Mesendoderm (in vitro differentiated cells): ENCODE measurements at regions not wholly inside any gene's neighbourhood (a gene's known extent, or its start where the extent isn't known, plus 50 kb on each side); places are given as distances from the start of the nearest gene placed in this dataset.

Experiments used
- DNase-seq: peaks from one replicate; pipeline ENCODE4 v3.0.0; 2013
- H2AK5ac ChIP-seq: 2 replicates; pipeline ENCODE4 v1.6.1; 2013; ENCODE audit warnings: low read length, inconsistent platforms
- H2BK120ac ChIP-seq: 2 replicates; pipeline ENCODE4 v1.6.1; 2013; ENCODE audit warnings: low read depth, mild to moderate bottlenecking, low read length, moderate library complexity, mixed read lengths
- H2BK15ac ChIP-seq: replicated peaks from 2 replicates; pipeline ENCODE4 v1.6.1; 2013; ENCODE audit warnings: low read depth, mild to moderate bottlenecking, moderate library complexity
- H2BK5ac ChIP-seq: 2 replicates; pipeline ENCODE4 v1.6.1; 2013; ENCODE audit warnings: low read length, inconsistent platforms
- H3K18ac ChIP-seq: 2 replicates; pipeline ENCODE4 v1.6.1; 2013; ENCODE audit warnings: mild to moderate bottlenecking, low read length, mixed read lengths
- H3K23ac ChIP-seq: one replicate; pipeline ENCODE4 v1.6.1; 2013; ENCODE audit warnings: low read length
- H3K27ac ChIP-seq: 2 replicates; pipeline ENCODE4 v1.5.1; 2013; ENCODE audit warnings: low read depth, mild to moderate bottlenecking, inconsistent platforms, low read length, moderate library complexity
- H3K27me3 ChIP-seq: 2 replicates; pipeline ENCODE4 v1.6.1; 2013; ENCODE audit warnings: low read length, control low read depth, mild to moderate bottlenecking, inconsistent platforms; ENCODE audit not compliant: insufficient read depth, poor library complexity
- H3K36me3 ChIP-seq: 2 replicates; pipeline ENCODE4 v1.6.1; 2013; ENCODE audit warnings: low read length, inconsistent platforms; ENCODE audit not compliant: control insufficient read depth, insufficient read depth
- H3K4ac ChIP-seq: one replicate; pipeline ENCODE4 v1.6.1; 2013; ENCODE audit warnings: low read depth, mild to moderate bottlenecking, low read length, moderate library complexity
- H3K4me1 ChIP-seq: 2 replicates; pipeline ENCODE4 v1.6.1; 2013; ENCODE audit warnings: low read depth, low read length, inconsistent platforms; ENCODE audit not compliant: control insufficient read depth
- H3K4me2 ChIP-seq: 2 replicates; pipeline ENCODE4 v1.6.1; 2013; ENCODE audit warnings: low read length
- H3K4me3 ChIP-seq: 2 replicates; pipeline ENCODE4 v1.5.1; 2013; ENCODE audit warnings: mild to moderate bottlenecking, low read length
- H3K56ac ChIP-seq: one replicate; pipeline ENCODE4 v1.6.1; 2013; ENCODE audit warnings: low read length
- H3K79me1 ChIP-seq: 2 replicates; pipeline ENCODE4 v1.6.1; 2013; ENCODE audit warnings: low read length, inconsistent platforms
- H3K79me2 ChIP-seq: 2 replicates; pipeline ENCODE4 v1.6.1; 2013; ENCODE audit warnings: mild to moderate bottlenecking, low read length; ENCODE audit not compliant: control insufficient read depth, insufficient read depth
- H3K9ac ChIP-seq: 2 replicates; pipeline ENCODE4 v1.6.1; 2013; ENCODE audit warnings: low read length, inconsistent platforms
- H4K5ac ChIP-seq: one replicate; pipeline ENCODE4 v1.6.1; 2013; ENCODE audit warnings: low read length
- H4K8ac ChIP-seq: one replicate; pipeline ENCODE4 v1.6.1; 2013; ENCODE audit warnings: low read depth, mild to moderate bottlenecking, control low read depth, low read length, moderate library complexity
- WGBS: extraction: QIAGEN DNeasy Blood & Tissue Kit; methylation state at CpG from one replicate; pipeline ENCODE4 v1.1.7; 2013; ENCODE audit warnings: low lambda C conversion rate, missing lambda C conversion rate; ENCODE audit not compliant: insufficient coverage; ENCODE audit errors: extremely low coverage; 5-methylcytosine and 5-hydroxymethylcytosine counted together

- Histone ChIP-seq H3K4me1 (no peaks in the 10 kb centered on the region), H2BK15ac (no peak overlapping the region), H3K56ac (no peak overlapping the region), H3K79me2 (no peaks in the 10 kb centered on the region), H3K4me3 (no peak overlapping the region), H2BK5ac (no peak overlapping the region), H3K4me2 (no peak overlapping the region), H3K27me3 (no peaks in the 10 kb centered on the region), H4K5ac (no peak overlapping the region), H3K4ac (no peak overlapping the region), H3K79me1 (no peaks in the 10 kb centered on the region), H3K36me3 (no peaks in the 10 kb centered on the region), H3K18ac (no peak overlapping the region), H4K8ac (no peak overlapping the region), H3K27ac (no peak overlapping the region), H3K23ac (no peak overlapping the region), H3K9ac (no peak overlapping the region), H2BK120ac (no peak overlapping the region), H2AK5ac (no peak overlapping the region)
- no CpG with 5 or more reads among the region's 5 CpGs for WGBS
- DNase-seq: no peak
These were observed 93.6 kb downstream of the SNRPE start for GRCh38 chr1:203954788-203955552.

GRCh38 chr1:203968761-203969160 lies 104.2 kb upstream of the SOX13 start:
- no peak overlapping the region for H3K56ac ChIP-seq
- no peak overlapping the region for H3K9ac ChIP-seq
- H3K4me1 ChIP-seq: no peaks in the 10 kb centered on the region
- no peak for DNase-seq
- H3K4me3 ChIP-seq: no peak overlapping the region
- no peaks in the 10 kb centered on the region for H3K27me3 ChIP-seq
- H2BK5ac ChIP-seq: no peak overlapping the region
- H3K4me2 ChIP-seq: no peak overlapping the region
- no peaks in the 10 kb centered on the region for H3K36me3 ChIP-seq
- H2BK120ac ChIP-seq: no peak overlapping the region
- H4K5ac ChIP-seq: no peak overlapping the region
- H3K27ac ChIP-seq: no peak overlapping the region
- H3K79me2 ChIP-seq: no peaks in the 10 kb centered on the region
- no peaks in the 10 kb centered on the region for H3K79me1 ChIP-seq
- no peak overlapping the region for H3K4ac ChIP-seq
- H3K18ac ChIP-seq: no peak overlapping the region
- no CpG with 5 or more reads among the region's 2 CpGs for WGBS
- H3K23ac ChIP-seq: no peak overlapping the region
- no peak overlapping the region for H2BK15ac ChIP-seq
- no peak overlapping the region for H2AK5ac ChIP-seq
- H4K8ac ChIP-seq: no peak overlapping the region

GRCh38 chr1:203969846-203970245 lies 103.1 kb upstream of the SOX13 start:
- no peak overlapping the region for H2BK120ac ChIP-seq
- H3K79me1 ChIP-seq: no peaks in the 10 kb centered on the region
- no peak overlapping the region for H3K4ac ChIP-seq
- no peak overlapping the region for H2BK15ac ChIP-seq
- H3K23ac ChIP-seq: no peak overlapping the region
- H4K5ac ChIP-seq: no peak overlapping the region
- H3K27me3 ChIP-seq: no peaks in the 10 kb centered on the region
- no peak overlapping the region for H3K4me3 ChIP-seq
- H3K9ac ChIP-seq: no peak overlapping the region
- H3K36me3 ChIP-seq: no peaks in the 10 kb centered on the region
- no CpG with 5 or more reads among the region's 3 CpGs for WGBS
- H3K4me2 ChIP-seq: no peak overlapping the region
- H3K18ac ChIP-seq: no peak overlapping the region
- no peak for DNase-seq
- no peak overlapping the region for H3K27ac ChIP-seq
- no peaks in the 10 kb centered on the region for H3K79me2 ChIP-seq
- H4K8ac ChIP-seq: no peak overlapping the region
- H2AK5ac ChIP-seq: no peak overlapping the region
- H3K56ac ChIP-seq: no peak overlapping the region
- no peaks in the 10 kb centered on the region for H3K4me1 ChIP-seq
- no peak overlapping the region for H2BK5ac ChIP-seq

GRCh38 chr1:203985044-203985443 lies 87.9 kb upstream of the SOX13 start:
- Histone ChIP-seq H4K8ac (no peak overlapping the region), H3K9ac (no peak overlapping the region), H3K4me1 (peaks cover 5% of the 10 kb centered on the region), H3K27me3 (no peaks in the 10 kb centered on the region), H3K23ac (no peak overlapping the region), H3K4me2 (no peak overlapping the region), H2BK15ac (no peak overlapping the region), H4K5ac (no peak overlapping the region), H2BK120ac (no peak overlapping the region), H3K18ac (no peak overlapping the region), H3K56ac (no peak overlapping the region), H3K27ac (peak overlapping the region; percentile 48), H3K4me3 (no peak overlapping the region), H3K79me2 (no peaks in the 10 kb centered on the region), H2BK5ac (peak overlapping the region; percentile 49), H2AK5ac (no peak overlapping the region), H3K79me1 (no peaks in the 10 kb centered on the region), H3K4ac (no peak overlapping the region), H3K36me3 (no peaks in the 10 kb centered on the region)
- DNase-seq: peak; percentile 99

- no peak overlapping the region for H2BK15ac ChIP-seq
- peaks cover 5% of the 10 kb centered on the region for H3K4me1 ChIP-seq
- H4K5ac ChIP-seq: no peak overlapping the region
- peak; percentile 82 for DNase-seq
- no peaks in the 10 kb centered on the region for H3K36me3 ChIP-seq
- no CpG with 5 or more reads among the region's 2 CpGs for WGBS
- no peak overlapping the region for H2AK5ac ChIP-seq
- H2BK120ac ChIP-seq: no peak overlapping the region
- no peak overlapping the region for H4K8ac ChIP-seq
- peak overlapping the region; percentile 44 for H3K56ac ChIP-seq
- peak overlapping the region; percentile 48 for H3K27ac ChIP-seq
- no peak overlapping the region for H3K4ac ChIP-seq
- no peaks in the 10 kb centered on the region for H3K79me1 ChIP-seq
- no peak overlapping the region for H3K18ac ChIP-seq
- no peak overlapping the region for H3K23ac ChIP-seq
- H3K79me2 ChIP-seq: no peaks in the 10 kb centered on the region
- no peak overlapping the region for H3K4me3 ChIP-seq
- H3K4me2 ChIP-seq: no peak overlapping the region
- H3K27me3 ChIP-seq: no peaks in the 10 kb centered on the region
- no peak overlapping the region for H3K9ac ChIP-seq
- H2BK5ac ChIP-seq: peak overlapping the region; percentile 49
These were observed 87.2 kb upstream of the SOX13 start for GRCh38 chr1:203985676-203986075.

GRCh38 chr1:203986887-203987461 lies 85.9 kb upstream of the SOX13 start:
- no peaks in the 10 kb centered on the region for H3K36me3 ChIP-seq

More at GRCh38 chr1:203986887-203987461, 85.9 kb upstream of the SOX13 start:
- Histone ChIP-seq H2AK5ac (peak overlapping the region; percentile 15), H3K79me2 (no peaks in the 10 kb centered on the region), H4K8ac (no peak overlapping the region), H3K56ac (peak overlapping the region; percentile 2), H3K23ac (no peak overlapping the region), H3K9ac (no peak overlapping the region), H2BK5ac (no peak overlapping the region), H3K27me3 (no peaks in the 10 kb centered on the region), H3K4ac (no peak overlapping the region), H3K4me2 (no peak overlapping the region), H3K79me1 (no peaks in the 10 kb centered on the region), H3K4me1 (peaks cover 5% of the 10 kb centered on the region), H3K27ac (no peak overlapping the region), H3K4me3 (no peak overlapping the region), H2BK120ac (no peak overlapping the region), H3K18ac (no peak overlapping the region), H2BK15ac (no peak overlapping the region), H4K5ac (no peak overlapping the region)
- DNase-seq: no peak
- no CpG with 5 or more reads among the region's 5 CpGs for WGBS
